Activated naive CD8-positive, alpha-beta T cell treated with anti-CD3 and anti-CD28 coated beads, Interleukin-2, amount 50 U/mL, for 24 hours (primary cell): ENCODE measurements at regions not wholly inside any gene's neighbourhood (a gene's known extent, or its start where the extent isn't known, plus 50 kb on each side); places are given as distances from the start of the nearest gene placed in this dataset.

ENCODE experiments used
- ATAC-seq: fragments of 150-1000 bp; cut with Tn5 transposase; one replicate; pipeline ENCODE4 v1.10.0; 2021
- DNase-seq: peaks from one replicate; pipeline ENCODE4 v3.0.0; 2021
- H3K27ac Mint-ChIP-seq: one replicate; pipeline ENCODE4 v1.8.0; 2021; ENCODE audit warnings: mild to moderate bottlenecking, mixed read lengths
- H3K27me3 Mint-ChIP-seq: one replicate; pipeline ENCODE4 v1.8.0; 2021; ENCODE audit warnings: mixed read lengths
- H3K36me3 Mint-ChIP-seq: one replicate; pipeline ENCODE4 v1.8.0; 2021; ENCODE audit warnings: low read depth, mixed read lengths
- H3K4me1 Mint-ChIP-seq: one replicate; pipeline ENCODE4 v1.8.0; 2021; ENCODE audit warnings: mixed read lengths
- H3K4me3 Mint-ChIP-seq: one replicate; pipeline ENCODE4 v1.8.0; 2021; ENCODE audit warnings: mild to moderate bottlenecking, moderate library complexity, mixed read lengths
- H3K9me3 Mint-ChIP-seq: one replicate; pipeline ENCODE4 v1.8.0; 2021; ENCODE audit warnings: mixed read lengths

DNA sequence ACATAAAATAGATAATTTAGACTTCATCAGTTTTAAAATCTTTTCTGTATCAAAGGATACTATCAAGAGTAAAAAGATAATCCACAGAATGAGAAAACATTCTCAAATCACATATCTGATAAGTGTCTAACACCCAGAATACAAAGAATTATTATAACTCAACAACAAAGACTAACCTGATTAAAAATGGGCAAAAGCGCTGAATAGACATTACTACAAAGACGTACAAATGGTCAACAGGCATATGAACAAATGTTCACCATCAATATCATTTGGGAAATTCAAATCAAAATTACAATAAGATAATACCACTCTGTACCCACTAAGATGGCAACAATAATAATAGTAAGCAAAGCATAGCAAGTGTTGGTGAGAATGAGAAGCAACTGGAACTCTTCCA, 503.8 kb downstream of the CDH26 start:
- DNase-seq (no peak), ATAC-seq (no peak)
- Mint-ChIP-seq H3K27me3 (peaks cover 5% of the 10 kb centered on the region), H3K4me1 (no peaks in the 10 kb centered on the region), H3K9me3 (peaks cover 8% of the 10 kb centered on the region), H3K36me3 (no peaks in the 10 kb centered on the region), H3K27ac (no peak overlapping the region), H3K4me3 (no peak overlapping the region)

DNA sequence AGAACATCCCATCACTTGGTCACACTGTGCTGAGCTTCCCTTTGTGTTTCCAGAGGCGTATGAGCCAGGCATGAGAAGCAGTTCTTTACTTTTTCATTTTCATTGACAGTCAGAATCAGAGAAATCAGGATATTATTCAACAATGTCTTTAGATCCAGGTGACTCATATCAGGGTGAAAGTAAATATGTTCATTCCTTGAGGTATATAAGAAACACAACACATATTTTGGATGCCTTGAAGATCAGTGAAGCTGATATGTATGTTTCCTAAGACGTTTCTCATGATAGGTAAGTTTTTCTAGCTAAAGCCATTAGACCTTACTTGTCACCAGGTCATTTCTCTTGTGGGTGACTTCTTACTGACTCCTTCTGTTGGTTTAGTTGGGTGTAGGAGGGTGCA, 505.6 kb downstream of the CDH26 start:
- no peaks in the 10 kb centered on the region for H3K36me3 Mint-ChIP-seq
- no peak for DNase-seq
- H3K27ac Mint-ChIP-seq, result no peak overlapping the region
- H3K4me1 Mint-ChIP-seq, result no peaks in the 10 kb centered on the region
- peaks cover 8% of the 10 kb centered on the region for H3K9me3 Mint-ChIP-seq
- no peak for ATAC-seq
- no peak overlapping the region for H3K4me3 Mint-ChIP-seq
- H3K27me3 Mint-ChIP-seq, result peaks cover 2% of the 10 kb centered on the region

DNA sequence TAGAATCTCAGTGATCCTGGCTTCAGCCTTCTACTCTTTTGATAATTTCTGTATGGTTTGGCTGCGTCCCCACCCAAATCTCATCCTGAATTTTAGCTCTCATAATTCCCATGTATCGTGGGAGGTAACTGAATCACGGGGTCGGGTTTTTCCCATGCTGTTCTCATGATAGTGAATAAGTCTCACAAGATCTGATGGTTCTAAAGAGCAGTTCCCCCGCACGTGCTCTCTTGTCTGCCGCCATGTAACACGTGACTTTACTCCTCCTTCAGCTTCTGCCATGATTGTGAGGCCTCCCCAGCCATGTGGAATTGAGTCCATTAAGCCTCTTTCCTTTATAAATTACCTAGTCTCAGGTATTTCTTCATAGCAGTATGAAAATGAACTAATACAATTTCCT, 507.2 kb downstream of the CDH26 start:
- H3K9me3 Mint-ChIP-seq, result peaks cover 8% of the 10 kb centered on the region
- no peak overlapping the region for H3K27ac Mint-ChIP-seq
- no peak overlapping the region for H3K4me3 Mint-ChIP-seq
- ATAC-seq (no peak), DNase-seq (no peak)
- H3K4me1 Mint-ChIP-seq, result no peaks in the 10 kb centered on the region
- H3K36me3 Mint-ChIP-seq, result no peaks in the 10 kb centered on the region
- H3K27me3 Mint-ChIP-seq, result no peaks in the 10 kb centered on the region

DNA sequence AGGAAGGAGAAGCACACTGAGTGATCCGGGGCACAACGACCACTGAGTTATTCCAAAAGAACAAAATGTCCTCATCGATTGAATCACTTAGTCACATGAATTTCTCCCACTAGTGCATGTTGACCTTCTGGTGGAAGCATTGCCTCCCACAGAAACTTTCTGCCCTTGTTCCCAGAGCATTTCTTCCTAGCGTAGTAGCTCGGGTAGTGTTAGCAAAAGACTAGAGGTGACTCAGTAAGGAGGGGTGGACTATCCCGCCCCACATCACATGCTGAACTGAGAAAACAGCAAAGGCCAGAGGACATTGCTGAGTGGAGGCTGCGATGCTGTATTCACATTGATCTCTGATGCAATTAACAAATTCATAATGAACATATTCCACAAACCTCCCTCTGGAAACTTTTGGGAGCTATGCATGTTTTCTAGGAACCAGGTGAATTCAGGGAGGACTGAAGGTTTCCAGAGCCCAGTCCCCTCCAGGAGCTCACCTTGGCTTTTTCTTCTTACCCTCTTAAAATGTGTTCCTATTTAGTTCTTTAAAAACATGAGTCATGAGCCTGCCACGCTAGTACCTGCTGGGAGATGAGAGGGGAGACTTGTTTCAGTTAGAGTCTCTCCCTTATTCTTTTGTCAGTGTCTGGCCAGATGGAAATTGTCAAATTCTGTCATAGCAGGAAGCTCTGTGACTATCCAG, 507.9 kb downstream of the CDH26 start:
- no peaks in the 10 kb centered on the region for H3K4me1 Mint-ChIP-seq
- no peak overlapping the region for H3K4me3 Mint-ChIP-seq

DNA sequence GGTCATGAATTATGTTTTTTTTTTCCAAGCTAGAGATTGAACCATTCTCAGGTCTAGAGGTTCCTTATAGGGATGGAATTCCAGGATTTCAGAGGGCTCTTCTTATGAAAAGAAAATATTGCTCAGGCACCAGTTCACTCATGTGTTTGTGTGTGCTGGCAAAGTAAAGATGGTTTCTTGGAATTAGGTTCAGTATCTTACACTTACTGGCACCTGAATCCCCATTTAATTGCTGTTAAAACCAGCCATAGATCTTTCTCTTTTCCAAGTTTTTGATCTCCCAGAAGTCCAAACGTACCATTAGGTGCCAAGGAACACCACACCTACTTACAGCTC, 508.4 kb downstream of the CDH26 start:
- H3K4me3 Mint-ChIP-seq, result no peak overlapping the region

More for the DNA sequence above, 507.9 kb downstream of the CDH26 start:
- Mint-ChIP-seq H3K27ac (no peak overlapping the region), H3K27me3 (no peaks in the 10 kb centered on the region), H3K36me3 (no peaks in the 10 kb centered on the region), H3K9me3 (peaks cover 6% of the 10 kb centered on the region)
- ATAC-seq (no peak), DNase-seq (no peak)

DNA sequence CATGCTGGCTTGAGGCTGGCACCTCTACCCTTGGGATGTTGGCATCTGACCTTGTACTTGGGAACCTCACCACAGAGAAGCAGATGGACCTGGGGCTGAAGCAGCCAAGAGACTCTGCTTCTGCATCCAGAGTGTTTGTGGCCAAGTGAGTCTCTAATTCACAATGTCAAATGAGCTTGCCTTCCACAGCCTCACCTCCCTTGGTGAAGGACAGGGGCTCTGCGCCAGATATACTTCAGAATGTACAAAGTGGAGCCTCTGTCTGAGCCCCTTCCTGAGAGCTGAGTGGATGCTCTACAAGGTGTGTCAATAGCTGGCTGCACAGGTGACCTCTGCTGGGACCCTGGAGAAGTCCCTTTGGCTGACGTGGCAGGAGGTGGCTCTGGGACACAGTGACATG, 508.9 kb downstream of the CDH26 start:
- no peaks in the 10 kb centered on the region for H3K27me3 Mint-ChIP-seq
- H3K36me3 Mint-ChIP-seq, result no peaks in the 10 kb centered on the region
- H3K27ac Mint-ChIP-seq, result no peak overlapping the region
- DNase-seq (no peak), ATAC-seq (no peak)
- no peak overlapping the region for H3K4me3 Mint-ChIP-seq
- no peaks in the 10 kb centered on the region for H3K9me3 Mint-ChIP-seq
- no peaks in the 10 kb centered on the region for H3K4me1 Mint-ChIP-seq

More for the DNA sequence above, 508.4 kb downstream of the CDH26 start:
- Mint-ChIP-seq H3K9me3 (peaks cover under 1% of the 10 kb centered on the region), H3K27ac (no peak overlapping the region), H3K4me1 (no peaks in the 10 kb centered on the region), H3K27me3 (no peaks in the 10 kb centered on the region), H3K36me3 (no peaks in the 10 kb centered on the region)
- DNase-seq, result no peak
- no peak for ATAC-seq

DNA sequence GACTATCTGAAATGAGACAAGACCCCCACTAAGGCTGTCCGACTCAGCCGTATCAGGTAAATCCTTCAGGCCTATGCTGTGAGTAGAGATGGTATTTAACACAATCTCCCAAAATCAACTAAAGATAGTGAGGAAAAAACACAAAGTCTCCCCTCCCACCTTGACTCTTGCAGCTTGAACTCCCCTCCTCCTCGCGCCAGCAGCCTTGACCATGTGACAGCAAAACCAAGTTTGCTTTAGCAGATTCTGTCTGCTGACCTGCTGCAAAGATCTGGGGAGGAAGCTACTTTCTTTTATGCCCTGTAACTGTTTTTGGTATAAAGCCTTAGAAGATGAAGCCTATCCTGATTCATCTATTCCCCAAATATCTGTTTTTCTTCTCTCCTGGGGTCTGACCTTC, 509.5 kb downstream of the CDH26 start:
- no peak overlapping the region for H3K4me3 Mint-ChIP-seq
- no peaks in the 10 kb centered on the region for H3K36me3 Mint-ChIP-seq
- no peak overlapping the region for H3K27ac Mint-ChIP-seq
- DNase-seq (no peak), ATAC-seq (no peak)
- H3K27me3 Mint-ChIP-seq, result no peaks in the 10 kb centered on the region
- no peaks in the 10 kb centered on the region for H3K9me3 Mint-ChIP-seq
- H3K4me1 Mint-ChIP-seq, result no peaks in the 10 kb centered on the region

DNA sequence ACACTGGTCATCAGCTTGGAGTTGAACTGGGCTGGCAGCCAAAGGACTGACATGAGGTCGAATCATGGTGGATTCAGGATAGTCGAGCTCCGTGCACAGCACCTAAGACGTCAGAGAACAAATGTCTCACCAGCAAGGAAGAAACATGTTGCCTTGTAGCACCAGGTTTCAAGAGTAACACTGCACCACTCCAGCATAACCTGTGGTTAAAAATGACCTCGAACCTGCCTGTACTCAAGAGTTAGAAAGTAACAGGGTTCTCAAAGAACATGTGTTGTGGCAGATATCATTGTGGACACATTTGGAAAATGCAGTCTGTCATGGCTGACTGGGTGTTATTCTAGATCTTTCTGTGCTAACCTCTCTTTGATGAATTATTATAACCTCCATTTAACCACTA, 511.6 kb downstream of the CDH26 start:
- H3K4me3 Mint-ChIP-seq, result no peak overlapping the region
- ATAC-seq (no peak), DNase-seq (no peak)
- H3K9me3 Mint-ChIP-seq, result no peaks in the 10 kb centered on the region
- no peak overlapping the region for H3K27ac Mint-ChIP-seq
- H3K36me3 Mint-ChIP-seq, result no peaks in the 10 kb centered on the region
- no peaks in the 10 kb centered on the region for H3K4me1 Mint-ChIP-seq
- H3K27me3 Mint-ChIP-seq, result peaks cover 2% of the 10 kb centered on the region

DNA sequence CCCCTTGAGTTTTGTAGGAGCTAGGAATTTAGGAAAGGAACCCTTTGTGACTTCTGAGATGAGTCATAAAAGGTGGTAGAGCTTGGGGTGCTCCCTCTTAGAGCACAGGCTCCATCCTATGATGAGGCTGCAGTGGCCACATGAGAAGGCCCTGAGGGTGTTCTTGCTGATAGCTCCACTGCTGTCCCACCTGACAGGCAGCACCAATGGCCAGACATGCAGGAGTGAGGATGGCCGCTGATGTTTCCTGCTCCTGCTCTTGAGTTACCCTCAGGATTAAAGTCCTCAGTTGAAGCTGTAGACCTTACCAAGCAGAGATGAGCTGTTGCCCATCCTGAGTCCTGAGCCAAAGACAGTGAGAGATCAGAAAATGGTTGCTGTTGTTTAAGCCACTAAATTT, 512.1 kb downstream of the CDH26 start:
- H3K36me3 Mint-ChIP-seq, result no peaks in the 10 kb centered on the region
- H3K9me3 Mint-ChIP-seq, result no peaks in the 10 kb centered on the region
- DNase-seq, result no peak
- H3K4me1 Mint-ChIP-seq, result no peaks in the 10 kb centered on the region
- ATAC-seq, result no peak
- no peak overlapping the region for H3K4me3 Mint-ChIP-seq
- peaks cover 2% of the 10 kb centered on the region for H3K27me3 Mint-ChIP-seq
- no peak overlapping the region for H3K27ac Mint-ChIP-seq

DNA sequence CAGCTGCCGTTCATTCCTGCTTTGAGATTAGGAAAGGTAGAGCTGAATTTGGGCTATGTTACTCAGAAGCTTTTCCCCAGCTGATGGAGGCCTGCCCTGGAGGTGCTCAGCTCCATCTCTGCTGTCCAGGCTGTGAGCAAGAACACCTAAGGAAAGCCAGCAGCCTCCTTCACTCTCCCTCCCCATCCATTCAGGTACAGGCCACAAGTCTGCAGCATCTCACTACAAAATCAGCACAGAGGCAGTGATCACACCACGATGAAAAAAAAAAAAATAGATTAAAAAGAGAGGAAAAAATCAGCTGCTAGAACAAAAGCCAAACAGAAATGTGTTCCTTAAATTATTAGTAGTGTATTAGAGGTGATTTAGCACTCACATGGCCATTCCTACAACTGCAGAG, 515.0 kb downstream of the CDH26 start:
- ATAC-seq, result no peak
- Mint-ChIP-seq H3K4me1 (no peaks in the 10 kb centered on the region), H3K4me3 (no peak overlapping the region), H3K27ac (no peak overlapping the region), H3K9me3 (no peaks in the 10 kb centered on the region), H3K36me3 (no peaks in the 10 kb centered on the region), H3K27me3 (peaks cover 2% of the 10 kb centered on the region)
- no peak for DNase-seq

DNA sequence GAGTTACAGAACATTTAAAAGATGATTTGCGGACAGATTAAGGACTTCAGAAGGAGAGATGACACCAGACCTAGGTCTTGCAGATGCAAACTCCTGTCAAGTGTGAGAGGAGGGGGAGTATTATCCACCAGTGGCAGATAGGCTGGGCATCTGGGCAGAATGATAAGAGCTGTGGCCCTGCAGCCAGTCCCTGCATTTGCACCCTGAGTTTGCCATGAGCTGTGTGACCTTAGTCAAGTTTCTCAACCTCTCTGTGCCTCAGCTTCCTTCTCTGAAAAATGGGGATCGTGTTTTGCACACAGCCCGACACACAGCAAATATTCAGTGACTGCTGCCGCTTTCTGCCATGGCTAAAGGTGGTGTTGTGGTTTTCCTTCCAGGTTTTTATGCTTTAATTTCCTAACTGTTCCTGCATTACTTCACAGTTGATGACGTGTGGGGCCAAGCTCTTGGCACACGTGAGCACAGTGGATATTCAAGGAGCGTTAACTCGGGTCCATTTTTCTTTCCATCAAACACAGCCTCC, 516.2 kb downstream of the CDH26 start:
- no peak for ATAC-seq
- H3K4me3 Mint-ChIP-seq, result no peak overlapping the region
- H3K36me3 Mint-ChIP-seq, result no peaks in the 10 kb centered on the region
- no peaks in the 10 kb centered on the region for H3K4me1 Mint-ChIP-seq
- H3K27ac Mint-ChIP-seq, result no peak overlapping the region
- peaks cover 2% of the 10 kb centered on the region for H3K27me3 Mint-ChIP-seq
- H3K9me3 Mint-ChIP-seq, result no peaks in the 10 kb centered on the region
- DNase-seq, result no peak

DNA sequence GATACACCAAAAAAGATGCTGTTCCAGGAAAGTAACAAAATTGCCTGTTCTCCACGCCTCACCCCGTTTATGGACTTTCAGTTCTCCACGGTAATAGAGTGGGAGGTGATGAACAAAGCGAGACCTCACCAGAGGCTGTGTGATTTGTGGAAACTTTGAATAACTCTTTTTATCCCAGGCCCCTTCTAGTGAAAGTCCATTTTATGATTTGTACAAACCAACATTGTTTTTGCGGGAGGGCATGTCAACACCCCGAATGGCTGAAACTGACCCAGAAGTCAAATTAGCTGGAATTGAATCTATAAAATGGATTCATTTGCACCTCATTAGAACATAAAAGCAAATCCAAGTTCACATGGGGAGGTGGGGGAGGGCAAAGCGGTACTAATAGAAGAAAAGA, 517.8 kb downstream of the CDH26 start:
- peaks cover 2% of the 10 kb centered on the region for H3K27me3 Mint-ChIP-seq
- no peak for ATAC-seq

DNA sequence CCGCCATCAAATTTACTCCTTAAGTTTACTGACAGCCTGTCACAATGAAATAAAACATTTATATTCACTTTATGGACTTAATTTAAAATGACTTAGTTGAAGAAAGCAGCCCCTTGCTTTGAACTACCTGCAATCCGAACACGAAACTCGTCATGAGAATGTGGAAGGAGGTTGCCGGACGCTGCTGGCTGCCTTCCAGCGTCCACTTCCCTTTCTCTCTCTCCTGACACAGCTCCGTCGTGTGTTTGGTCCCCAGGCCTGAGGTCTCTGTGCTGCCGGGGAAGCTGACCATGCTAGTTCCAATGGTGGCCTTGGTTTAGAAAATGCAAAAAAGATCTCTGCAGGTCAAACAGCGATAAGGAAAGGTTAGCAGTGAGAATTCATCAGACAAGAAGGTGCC, 519.7 kb downstream of the CDH26 start:
- H3K27ac Mint-ChIP-seq, result no peak overlapping the region
- H3K27me3 Mint-ChIP-seq, result peaks cover 2% of the 10 kb centered on the region
- ATAC-seq, result no peak
- no peaks in the 10 kb centered on the region for H3K9me3 Mint-ChIP-seq
- no peaks in the 10 kb centered on the region for H3K4me1 Mint-ChIP-seq
- H3K36me3 Mint-ChIP-seq, result no peaks in the 10 kb centered on the region
- H3K4me3 Mint-ChIP-seq, result no peak overlapping the region
- DNase-seq, result no peak

More for the DNA sequence above, 517.8 kb downstream of the CDH26 start:
- H3K9me3 Mint-ChIP-seq, result no peaks in the 10 kb centered on the region
- no peaks in the 10 kb centered on the region for H3K36me3 Mint-ChIP-seq
- H3K4me1 Mint-ChIP-seq, result no peaks in the 10 kb centered on the region
- H3K27ac Mint-ChIP-seq, result no peak overlapping the region
- no peak for DNase-seq
- no peak overlapping the region for H3K4me3 Mint-ChIP-seq

DNA sequence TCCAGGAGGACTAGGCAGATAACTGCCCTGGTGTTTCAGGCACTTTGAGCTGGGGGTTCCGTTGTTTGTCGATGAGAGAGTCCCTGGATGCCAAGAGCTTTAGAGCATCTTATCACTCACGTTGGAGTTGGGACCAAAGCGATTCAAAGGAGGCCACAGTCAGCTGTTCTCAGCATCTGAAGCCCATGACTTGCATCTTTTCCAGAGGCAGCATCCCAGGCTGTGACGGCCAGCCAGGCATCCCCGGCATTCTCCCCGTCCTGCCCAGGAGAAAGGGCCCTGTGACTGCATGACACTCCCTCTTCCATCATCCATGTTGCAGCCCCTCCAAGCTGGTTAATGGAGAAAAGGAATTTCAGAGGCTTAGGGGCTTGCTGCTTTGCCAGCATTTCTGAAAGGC, 520.3 kb downstream of the CDH26 start:
- Mint-ChIP-seq H3K27me3 (peaks cover 2% of the 10 kb centered on the region), H3K9me3 (no peaks in the 10 kb centered on the region), H3K4me3 (no peak overlapping the region), H3K4me1 (no peaks in the 10 kb centered on the region), H3K36me3 (no peaks in the 10 kb centered on the region), H3K27ac (no peak overlapping the region)
- DNase-seq (no peak), ATAC-seq (no peak)

DNA sequence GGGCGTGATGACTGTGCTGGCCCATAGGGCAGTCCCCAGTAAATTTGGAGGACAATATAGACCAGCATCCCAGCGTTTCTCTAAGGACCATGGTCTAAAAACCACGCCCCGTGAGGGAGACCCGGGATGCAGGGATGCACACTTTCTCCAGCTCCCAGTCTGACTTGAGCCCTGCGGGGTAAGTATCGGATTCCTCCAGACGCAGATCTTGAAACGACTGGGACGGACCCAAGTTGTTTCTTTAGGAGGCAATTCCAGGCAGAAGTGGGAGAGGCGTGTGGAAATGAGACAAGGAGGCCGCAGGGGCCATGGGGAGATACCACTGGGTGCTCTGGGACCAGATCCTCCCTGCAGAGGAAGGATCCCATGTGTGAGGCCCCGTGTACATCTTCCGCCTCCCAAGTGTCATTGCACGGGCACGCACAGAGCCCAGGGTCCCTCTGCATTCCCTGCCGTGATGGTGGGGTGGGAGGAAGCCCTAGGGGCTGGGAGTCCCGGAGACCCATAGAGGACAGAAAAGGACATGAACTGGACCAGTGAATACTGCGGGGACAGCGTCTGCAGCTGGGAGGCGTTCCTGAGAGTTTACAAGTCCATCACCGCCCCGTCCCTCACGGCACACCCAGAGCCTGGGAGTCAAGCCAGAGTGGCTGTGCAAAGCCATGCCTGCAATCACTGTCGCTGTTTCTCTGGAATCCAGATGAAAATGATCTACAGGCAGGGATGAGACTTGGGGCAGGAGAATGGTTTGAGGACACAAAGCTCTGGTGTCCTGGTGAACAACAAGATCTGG, 522.9 kb downstream of the CDH26 start:
- Mint-ChIP-seq H3K27me3 (peaks cover 4% of the 10 kb centered on the region), H3K9me3 (no peaks in the 10 kb centered on the region), H3K27ac (no peak overlapping the region), H3K4me3 (no peak overlapping the region), H3K4me1 (no peaks in the 10 kb centered on the region), H3K36me3 (no peaks in the 10 kb centered on the region)
- ATAC-seq, result no peak
- DNase-seq, result no peak
